ENCODE measurements at regions not wholly inside any gene's neighbourhood (a gene's known extent, or its start where the extent isn't known, plus 50 kb on each side); places are given as distances from the start of the nearest gene placed in this dataset.
"Not testable (repeated sequence)": the region's sequence is repeated elsewhere in the genome, so short reads cannot be mapped to it uniquely, and the experiment has no call there.

GRCh38 chr12:91261820-91262676 lies 79.4 kb upstream of the DCN start:
- DNase-seq = no peak

- DNase-seq = no peak
Observed at GRCh38 chr12:91256411-91256810, 73.8 kb upstream of the DCN start.

GRCh38 chr12:91252341-91252740 lies 69.7 kb upstream of the DCN start:
- no peak for DNase-seq

GRCh38 chr12:91250273-91250665 lies 67.7 kb upstream of the DCN start:
- DNase-seq = no peak

- no peak for DNase-seq
Observed at GRCh38 chr12:91249518-91250272, 67.1 kb upstream of the DCN start.

GRCh38 chr12:91249054-91249453 lies 66.4 kb upstream of the DCN start:
- no peak for DNase-seq

- not testable (repeated sequence) for DNase-seq
Observed at GRCh38 chr12:91243177-91243576, 60.6 kb upstream of the DCN start.

- DNase-seq = no peak
Observed at GRCh38 chr12:91241756-91242155, 59.1 kb upstream of the DCN start.

GRCh38 chr12:91240386-91241095 lies 57.9 kb upstream of the DCN start:
- no peak for DNase-seq

- DNase-seq = no peak
Observed at GRCh38 chr12:91239481-91239880, 56.9 kb upstream of the DCN start.
